Sigmoid colon (tissue), 6 donors: ENCODE measurements at regions not wholly inside any gene's neighbourhood (a gene's known extent, or its start where the extent isn't known, plus 50 kb on each side); places are given as distances from the start of the nearest gene placed in this dataset.

ENCODE experiments used
- DNase-seq: peaks from one replicate; pipeline ENCODE4 v3.0.0-alpha.2; 2019
- H3K27ac ChIP-seq, 4 donors: fragments of 200-600 bp; sonication (generic); one replicate each; pipeline ENCODE4 v1.5.1; 2016 to 2019; ENCODE audit warnings: mild to moderate bottlenecking in 1 of 4
- H3K27me3 ChIP-seq, 3 donors: fragments of 200-600 bp; sonication (generic); one replicate each; pipeline ENCODE4 v1.5.1; 2019; ENCODE audit warnings: mild to moderate bottlenecking in 1 of 3
- H3K36me3 ChIP-seq, 4 donors: fragments of 200-600 bp; sonication (generic); one replicate each; pipeline ENCODE4 v1.5.1; 2016 to 2019
- H3K4me1 ChIP-seq, 4 donors: fragments of 200-600 bp; sonication (generic); one replicate each; pipeline ENCODE4 v1.5.1; 2017 to 2019
- H3K4me3 ChIP-seq, 4 donors: fragments of 200-600 bp; sonication (generic); one replicate each; pipeline ENCODE4 v1.5.1; 2017 to 2019; ENCODE audit warnings: mild to moderate bottlenecking in 2 of 4, moderate library complexity in 1 of 4
- H3K9me3 ChIP-seq, 4 donors: fragments of 200-600 bp in 3 of 4; sonication (generic) in 3 of 4; one replicate each; pipeline versions ENCODE4 v1.5.1 to v1.6.1; 2013 to 2019
- EP300 ChIP-seq, 4 donors: sonication (generic); formaldehyde crosslinking; IDR thresholded peaks; one replicate each; pipeline ENCODE4 v1.6.1; 2017; ENCODE audit warnings: antibody characterized with exemption in 4 of 4
- POLR2A ChIP-seq, 2 donors: fragments of 450-650 bp; IDR thresholded peaks; one replicate each; pipeline ENCODE4 v1.6.1; 2016; ENCODE audit warnings: antibody characterized with exemption in 2 of 2, mild to moderate bottlenecking in 2 of 2, moderate library complexity in 2 of 2
- POLR2AphosphoS5 ChIP-seq, 4 donors: sonication (generic); formaldehyde crosslinking; IDR thresholded peaks; one replicate each; pipeline ENCODE4 v1.6.1; 2017; ENCODE audit warnings: antibody characterized with exemption in 4 of 4
- WGBS, 2 donors: extraction: QIAGEN DNeasy Blood & Tissue Kit; methylation state at CpG; one replicate each; pipeline ENCODE4 v1.1.7; 2013; 5-methylcytosine and 5-hydroxymethylcytosine counted together
- intact Hi-C: fragments of 100-400 bp; cut with DNase I; formaldehyde crosslinking; loops from one replicate; pipeline ENCODE4 v1.15.1; 2023
- TF ChIP-seq, protein P1 (sequence below), 4 experiments: fragments of 450-650 bp in 3 of 4; fragments of 200-600 bp in 1 of 4; IDR thresholded peaks; one replicate each; pipeline ENCODE4 v1.5.1; 2016 to 2019; ENCODE audit warnings: antibody characterized with exemption in 4 of 4, mild to moderate bottlenecking in 3 of 4, moderate library complexity in 2 of 4
- donor health status: healthy with polysubstance abuse.
- donor health status: healthy.

DNA sequence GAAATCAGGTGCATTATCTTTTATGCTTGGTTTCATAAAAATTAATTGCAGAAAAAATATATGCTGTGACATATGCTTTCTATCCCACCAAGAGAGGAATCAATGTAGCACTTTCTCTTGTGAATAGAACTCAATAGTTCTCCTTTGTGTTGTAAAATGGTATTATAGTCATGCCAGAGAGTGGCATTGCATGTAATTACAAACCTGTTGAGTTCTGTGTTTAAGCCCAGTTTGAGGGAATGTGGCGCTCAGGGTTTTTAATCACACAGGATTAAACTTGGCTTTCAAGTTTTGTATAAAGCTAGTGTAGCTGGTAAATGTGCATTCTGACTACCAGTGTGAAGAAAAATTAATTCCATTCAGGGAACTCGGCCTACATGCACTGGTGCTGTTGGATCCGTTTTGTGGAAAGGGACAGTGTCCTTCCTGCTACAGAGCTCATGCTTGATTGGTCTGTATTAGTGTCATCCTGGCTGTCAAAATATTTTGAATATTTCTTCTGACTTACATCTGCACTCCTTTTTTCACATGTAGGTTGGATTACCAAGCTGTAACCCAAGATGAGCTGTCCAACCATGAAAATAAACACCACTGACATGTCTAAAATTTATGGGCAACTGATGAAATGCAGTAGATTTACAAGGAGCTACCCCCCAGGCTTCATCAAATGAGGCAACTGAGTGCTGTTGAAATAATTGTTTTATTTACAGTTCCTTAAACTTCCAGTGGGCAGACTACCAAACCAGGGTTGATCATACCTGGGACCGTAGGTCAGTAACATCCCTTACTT, 80.3 kb downstream of the SLC4A3 start:
- TF ChIP-seq, protein P1, sequence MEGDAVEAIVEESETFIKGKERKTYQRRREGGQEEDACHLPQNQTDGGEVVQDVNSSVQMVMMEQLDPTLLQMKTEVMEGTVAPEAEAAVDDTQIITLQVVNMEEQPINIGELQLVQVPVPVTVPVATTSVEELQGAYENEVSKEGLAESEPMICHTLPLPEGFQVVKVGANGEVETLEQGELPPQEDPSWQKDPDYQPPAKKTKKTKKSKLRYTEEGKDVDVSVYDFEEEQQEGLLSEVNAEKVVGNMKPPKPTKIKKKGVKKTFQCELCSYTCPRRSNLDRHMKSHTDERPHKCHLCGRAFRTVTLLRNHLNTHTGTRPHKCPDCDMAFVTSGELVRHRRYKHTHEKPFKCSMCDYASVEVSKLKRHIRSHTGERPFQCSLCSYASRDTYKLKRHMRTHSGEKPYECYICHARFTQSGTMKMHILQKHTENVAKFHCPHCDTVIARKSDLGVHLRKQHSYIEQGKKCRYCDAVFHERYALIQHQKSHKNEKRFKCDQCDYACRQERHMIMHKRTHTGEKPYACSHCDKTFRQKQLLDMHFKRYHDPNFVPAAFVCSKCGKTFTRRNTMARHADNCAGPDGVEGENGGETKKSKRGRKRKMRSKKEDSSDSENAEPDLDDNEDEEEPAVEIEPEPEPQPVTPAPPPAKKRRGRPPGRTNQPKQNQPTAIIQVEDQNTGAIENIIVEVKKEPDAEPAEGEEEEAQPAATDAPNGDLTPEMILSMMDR (IDR thresholded peaks at IDR 0.05), result no peak
- TF ChIP-seq POLR2A (IDR thresholded peaks at IDR 0.05) (no peak), EP300 (IDR thresholded peaks at IDR 0.05) (no peak), POLR2AphosphoS5 (IDR thresholded peaks at IDR 0.05) (no peak)
- 88% methylated on average over 4 of the region's 4 CpGs for WGBS, 2 donors

DNA sequence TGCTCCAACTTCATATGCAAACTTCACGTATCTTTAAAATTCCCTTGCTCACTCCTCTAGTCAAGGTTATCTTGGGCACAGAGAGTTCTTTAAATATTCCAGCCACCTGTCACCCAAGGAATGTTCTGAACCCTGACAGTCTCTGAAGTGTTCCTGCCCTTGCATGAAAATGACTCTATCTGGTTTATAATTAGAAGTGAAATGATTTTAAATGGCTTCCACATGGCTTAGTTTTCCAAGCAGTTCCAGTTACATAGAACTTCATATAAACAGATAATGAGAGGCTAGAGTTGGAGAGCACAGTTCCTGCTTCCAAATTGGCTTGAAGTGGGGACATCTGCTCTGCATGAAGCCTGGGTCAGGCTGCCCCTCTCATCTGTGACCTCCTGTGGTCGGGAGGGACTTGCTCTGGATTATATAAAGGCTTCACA, 81.9 kb downstream of the SLC4A3 start:
- intact Hi-C loops, result no loop called here
- Histone ChIP-seq H3K9me3 (no peaks in the 10 kb centered on the region), H3K4me1 (peaks cover 0 to 7% (median 0%) of the 10 kb centered on the region in 4 donors), H3K27ac (no peak overlapping the region), H3K4me3 (no peak overlapping the region), H3K27me3 (no peaks in the 10 kb centered on the region), H3K36me3 (no peaks in the 10 kb centered on the region)
- no peak for DNase-seq
- WGBS, 2 donors, result 56 to 63% methylated on average over 2 of the region's 2 CpGs
- TF ChIP-seq POLR2AphosphoS5 (IDR thresholded peaks at IDR 0.05) (no peak), EP300 (IDR thresholded peaks at IDR 0.05) (no peak), POLR2A (IDR thresholded peaks at IDR 0.05) (no peak)
- TF ChIP-seq, protein P1 (IDR thresholded peaks at IDR 0.05), result no peak

More for the DNA sequence above, 80.3 kb downstream of the SLC4A3 start:
- no peak overlapping the region for H3K4me3 ChIP-seq
- H3K27ac ChIP-seq, result no peak overlapping the region
- no peaks in the 10 kb centered on the region for H3K36me3 ChIP-seq
- DNase-seq, result no peak
- peaks cover 0 to 7% (median 0%) of the 10 kb centered on the region in 4 donors for H3K4me1 ChIP-seq
- intact Hi-C loops, result no loop called here
- H3K9me3 ChIP-seq, result no peaks in the 10 kb centered on the region
- no peaks in the 10 kb centered on the region for H3K27me3 ChIP-seq

DNA sequence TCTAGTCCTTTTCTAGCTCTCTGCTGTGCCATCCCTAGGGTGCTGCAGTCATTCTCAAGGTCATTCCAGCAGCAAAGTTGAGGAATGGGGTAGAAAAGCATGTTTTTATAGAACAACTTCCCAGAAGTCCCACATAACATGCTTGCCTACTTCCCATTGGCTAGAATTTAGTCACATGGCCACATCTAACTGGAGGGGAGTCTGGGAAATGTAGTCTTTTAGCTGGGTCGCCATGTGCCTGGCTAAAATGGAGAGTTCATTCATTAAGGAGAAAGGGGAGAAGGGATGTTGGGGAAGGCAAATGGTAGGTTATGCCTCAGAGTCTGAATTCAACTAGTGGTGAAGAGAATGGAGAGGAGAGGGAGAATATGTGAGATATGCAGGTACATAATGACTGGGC, 85.7 kb downstream of the SLC4A3 start:
- WGBS, 2 donors, result 50 to 62% methylated on average over 1 of the region's 1 CpG
- Histone ChIP-seq H3K27ac (no peak overlapping the region), H3K9me3 (no peaks in the 10 kb centered on the region), H3K4me3 (no peak overlapping the region), H3K4me1 (peaks cover 0 to 7% (median 0%) of the 10 kb centered on the region in 4 donors), H3K27me3 (no peaks in the 10 kb centered on the region), H3K36me3 (no peaks in the 10 kb centered on the region)
- TF ChIP-seq, protein P1 (IDR thresholded peaks at IDR 0.05), result no peak
- no peak for TF ChIP-seq POLR2A (IDR thresholded peaks at IDR 0.05)
- TF ChIP-seq EP300 (IDR thresholded peaks at IDR 0.05), result no peak
- TF ChIP-seq POLR2AphosphoS5 (IDR thresholded peaks at IDR 0.05), result no peak
- no peak for DNase-seq
- intact Hi-C loops, result no loop called here

DNA sequence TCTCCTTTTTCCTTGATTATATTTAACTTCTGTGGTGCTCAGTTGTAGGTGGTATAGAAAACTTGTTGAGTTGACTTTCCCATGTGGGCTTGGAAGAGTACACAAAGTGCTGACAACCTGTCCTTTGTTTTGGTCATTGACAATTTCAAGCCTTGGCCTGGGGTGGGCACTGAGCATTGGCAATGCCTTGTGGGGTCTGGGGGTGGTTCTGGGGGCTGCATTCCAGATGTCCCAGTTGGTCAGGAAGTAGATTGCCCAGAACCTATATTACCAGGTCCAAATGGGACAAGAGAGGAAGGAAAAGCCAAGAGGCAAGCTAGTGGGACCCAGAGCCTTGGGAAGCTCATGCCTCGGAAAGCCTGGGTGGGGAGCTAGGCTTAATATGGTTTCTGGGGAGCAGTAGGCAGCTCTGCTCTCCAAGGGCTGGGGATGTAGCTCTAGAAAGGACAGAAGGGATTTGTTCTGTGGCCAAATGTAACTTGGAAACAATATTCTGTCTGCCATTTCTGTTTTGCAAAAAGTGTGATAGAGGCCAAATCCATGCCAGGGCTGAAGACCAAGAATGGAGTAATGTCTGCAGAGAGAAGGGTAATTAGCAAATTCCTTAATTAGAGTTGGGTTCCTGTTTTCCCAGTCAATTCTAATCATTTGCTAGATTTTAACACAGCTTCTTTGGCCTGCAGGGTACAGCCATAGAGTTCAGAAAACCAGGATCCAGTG, 87.4 kb downstream of the SLC4A3 start:
- TF ChIP-seq POLR2AphosphoS5 (IDR thresholded peaks at IDR 0.05) (no peak), POLR2A (IDR thresholded peaks at IDR 0.05) (no peak), EP300 (IDR thresholded peaks at IDR 0.05) (no peak)
- TF ChIP-seq, protein P1 (IDR thresholded peaks at IDR 0.05), result no peak
- intact Hi-C loops, result no loop called here
- Histone ChIP-seq H3K27ac (no peak overlapping the region), H3K4me1 (no peaks in the 10 kb centered on the region), H3K36me3 (no peaks in the 10 kb centered on the region), H3K4me3 (no peak overlapping the region), H3K9me3 (no peaks in the 10 kb centered on the region), H3K27me3 (no peaks in the 10 kb centered on the region)
- DNase-seq, result no peak
- 94 to 100% methylated on average over 1 of the region's 1 CpG for whole genome bisulfite sequencing, 2 donors
